Nephron progenitor cell (in vitro differentiated cells): ENCODE measurements at regions not wholly inside any gene's neighbourhood (a gene's known extent, or its start where the extent isn't known, plus 50 kb on each side); places are given as distances from the start of the nearest gene placed in this dataset.

Experiments
- DNase-seq: peaks from one replicate; pipeline ENCODE4 v3.0.0; 2021
- H3K27ac Mint-ChIP-seq: 2 replicates; pipeline ENCODE4 v1.8.0; 2021; ENCODE audit warnings: mild to moderate bottlenecking, moderate library complexity, mixed read lengths
- H3K27me3 Mint-ChIP-seq: 2 replicates; pipeline ENCODE4 v1.8.0; 2021; ENCODE audit warnings: mild to moderate bottlenecking, low read depth, mixed read lengths; ENCODE audit not compliant: poor library complexity
- H3K36me3 Mint-ChIP-seq: 2 replicates; pipeline ENCODE4 v1.8.0; 2021; ENCODE audit warnings: low read depth, mixed read lengths
- H3K4me1 Mint-ChIP-seq: 2 replicates; pipeline ENCODE4 v1.8.0; 2021; ENCODE audit warnings: mixed read lengths
- H3K4me3 Mint-ChIP-seq: 2 replicates; pipeline ENCODE4 v1.8.0; 2021; ENCODE audit warnings: mild to moderate bottlenecking, moderate library complexity, mixed read lengths
- H3K9me3 Mint-ChIP-seq: 2 replicates; pipeline ENCODE4 v1.8.0; 2021; ENCODE audit warnings: mild to moderate bottlenecking, moderate library complexity, mixed read lengths
- TF ChIP-seq, protein P1 (sequence below): fragments of 200-600 bp; sonication (generic); IDR thresholded peaks from 2 replicates; pipeline ENCODE4 v1.5.0; 2021; ENCODE audit warnings: antibody characterized with exemption

DNA sequence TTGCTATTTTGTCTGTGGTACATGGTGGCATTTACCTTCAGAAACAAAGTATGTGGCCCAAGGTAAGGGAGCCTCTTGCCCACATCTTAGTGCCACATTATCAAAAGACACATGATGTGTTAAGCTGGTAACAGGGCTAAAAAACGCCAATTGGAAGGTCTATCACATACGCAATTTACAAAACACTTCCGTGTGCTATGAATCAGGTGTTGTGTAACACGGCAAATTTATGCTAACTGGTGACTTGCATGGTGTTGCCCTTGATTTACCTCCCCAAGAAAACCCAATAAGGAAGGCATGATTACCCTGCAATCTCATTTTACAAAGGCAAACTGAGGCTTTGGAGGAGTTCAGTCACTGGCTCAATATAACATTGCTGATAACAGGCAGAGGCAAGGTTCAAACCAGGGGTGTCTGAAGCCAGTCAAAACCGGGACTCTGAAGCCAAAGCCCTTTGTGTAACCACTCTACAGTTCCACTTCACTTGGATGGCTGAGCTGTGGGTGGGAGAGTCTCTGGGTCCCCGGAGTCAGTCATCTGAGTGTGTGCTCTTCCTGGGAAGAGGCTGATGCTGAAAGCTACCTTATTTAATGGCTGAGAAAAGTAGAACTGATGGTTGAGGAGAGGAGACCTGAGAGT lies 103.9 kb upstream of the BCL6 start:
- DNase-seq = no peak
- Mint-ChIP-seq H3K9me3 (peaks cover 25% of the 10 kb centered on the region), H3K27me3 (peaks cover 6% of the 10 kb centered on the region), H3K4me3 (no peak overlapping the region), H3K36me3 (no peaks in the 10 kb centered on the region), H3K4me1 (no peaks in the 10 kb centered on the region), H3K27ac (no peak overlapping the region)
- TF ChIP-seq, protein P1, sequence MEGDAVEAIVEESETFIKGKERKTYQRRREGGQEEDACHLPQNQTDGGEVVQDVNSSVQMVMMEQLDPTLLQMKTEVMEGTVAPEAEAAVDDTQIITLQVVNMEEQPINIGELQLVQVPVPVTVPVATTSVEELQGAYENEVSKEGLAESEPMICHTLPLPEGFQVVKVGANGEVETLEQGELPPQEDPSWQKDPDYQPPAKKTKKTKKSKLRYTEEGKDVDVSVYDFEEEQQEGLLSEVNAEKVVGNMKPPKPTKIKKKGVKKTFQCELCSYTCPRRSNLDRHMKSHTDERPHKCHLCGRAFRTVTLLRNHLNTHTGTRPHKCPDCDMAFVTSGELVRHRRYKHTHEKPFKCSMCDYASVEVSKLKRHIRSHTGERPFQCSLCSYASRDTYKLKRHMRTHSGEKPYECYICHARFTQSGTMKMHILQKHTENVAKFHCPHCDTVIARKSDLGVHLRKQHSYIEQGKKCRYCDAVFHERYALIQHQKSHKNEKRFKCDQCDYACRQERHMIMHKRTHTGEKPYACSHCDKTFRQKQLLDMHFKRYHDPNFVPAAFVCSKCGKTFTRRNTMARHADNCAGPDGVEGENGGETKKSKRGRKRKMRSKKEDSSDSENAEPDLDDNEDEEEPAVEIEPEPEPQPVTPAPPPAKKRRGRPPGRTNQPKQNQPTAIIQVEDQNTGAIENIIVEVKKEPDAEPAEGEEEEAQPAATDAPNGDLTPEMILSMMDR = no peak

GRCh38 chr3:187850258-187850921 lies 105.1 kb upstream of the BCL6 start:
- peaks cover 25% of the 10 kb centered on the region for H3K9me3 Mint-ChIP-seq
- no peak overlapping the region for H3K4me3 Mint-ChIP-seq
- H3K27ac Mint-ChIP-seq = no peak overlapping the region
- TF ChIP-seq, protein P1 = no peak
- H3K27me3 Mint-ChIP-seq = peaks cover 6% of the 10 kb centered on the region
- DNase-seq = no peak
- H3K36me3 Mint-ChIP-seq = no peaks in the 10 kb centered on the region
- no peaks in the 10 kb centered on the region for H3K4me1 Mint-ChIP-seq

GRCh38 chr3:187852842-187853730 lies 107.8 kb upstream of the BCL6 start:
- TF ChIP-seq, protein P1 = no peak
- H3K27me3 Mint-ChIP-seq = peaks cover 6% of the 10 kb centered on the region
- no peaks in the 10 kb centered on the region for H3K36me3 Mint-ChIP-seq
- peaks cover 25% of the 10 kb centered on the region for H3K9me3 Mint-ChIP-seq
- H3K4me3 Mint-ChIP-seq = no peak overlapping the region
- peaks cover 5% of the 10 kb centered on the region for H3K4me1 Mint-ChIP-seq
- no peak for DNase-seq
- no peak overlapping the region for H3K27ac Mint-ChIP-seq

DNA sequence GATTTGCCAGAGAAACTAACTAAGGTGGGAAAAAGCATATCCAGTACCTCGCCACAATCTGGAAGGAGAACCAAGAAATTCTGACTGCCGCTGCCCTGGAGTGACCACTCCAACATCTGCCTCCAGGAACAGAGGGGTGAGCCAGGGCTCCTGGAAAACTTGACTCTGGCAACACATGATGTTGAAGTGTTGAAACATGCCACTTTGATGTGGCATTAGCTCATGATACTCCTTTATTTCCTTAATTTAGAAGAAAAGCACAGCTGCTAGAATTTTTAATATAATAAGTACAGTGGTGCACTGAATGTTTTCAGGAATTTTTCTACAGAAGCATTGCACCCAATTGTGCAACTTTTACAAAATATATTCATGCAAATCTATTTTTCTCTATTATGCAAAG lies 109.9 kb upstream of the BCL6 start:
- Mint-ChIP-seq H3K4me1 (peaks cover 16% of the 10 kb centered on the region), H3K36me3 (no peaks in the 10 kb centered on the region), H3K27ac (no peak overlapping the region), H3K4me3 (no peak overlapping the region), H3K9me3 (peaks cover 32% of the 10 kb centered on the region), H3K27me3 (peaks cover 9% of the 10 kb centered on the region)
- DNase-seq = no peak
- TF ChIP-seq, protein P1 = no peak

- Mint-ChIP-seq H3K36me3 (peaks cover 14% of the 10 kb centered on the region), H3K27ac (no peak overlapping the region), H3K4me3 (no peak overlapping the region), H3K4me1 (peaks cover 16% of the 10 kb centered on the region), H3K27me3 (peaks cover 11% of the 10 kb centered on the region), H3K9me3 (peaks cover 36% of the 10 kb centered on the region)
- DNase-seq = no peak
- TF ChIP-seq, protein P1 = no peak
Observed at GRCh38 chr3:187856555-187856954, 111.3 kb upstream of the BCL6 start.
